ENCODE measurements at regions not wholly inside any gene's neighbourhood (a gene's known extent, or its start where the extent isn't known, plus 50 kb on each side); places are given as distances from the start of the nearest gene placed in this dataset.
"Not testable (repeated sequence)": the region's sequence is repeated elsewhere in the genome, so short reads cannot be mapped to it uniquely, and the experiment has no call there.

- no peak for DNase-seq (ENCODE audit: low spot score)
Observed at GRCh38 chr2:35462226-35462998, 893.2 kb upstream of the CRIM1 start.

DNA sequence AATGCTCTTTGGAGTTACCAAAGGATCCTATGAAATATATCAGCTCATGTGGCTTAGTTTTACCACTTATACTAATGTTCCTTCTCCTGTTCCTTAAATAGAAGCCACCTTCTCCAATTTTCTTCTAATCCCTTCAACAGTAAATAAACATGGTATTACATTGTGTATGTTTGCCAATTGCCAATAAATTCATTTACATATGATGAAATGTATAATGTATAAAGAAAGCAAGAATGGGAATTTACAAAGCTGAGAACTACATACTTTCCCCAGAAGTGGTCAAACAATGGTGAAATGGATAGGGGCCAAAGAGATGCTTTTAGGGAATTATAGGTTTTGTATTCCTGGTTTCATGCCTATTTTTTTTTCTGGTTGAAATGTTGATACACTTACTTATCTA lies 894.2 kb upstream of the CRIM1 start:
- Histone ChIP-seq H3K4me3 (no peak overlapping the region), H3K27ac (no peak overlapping the region)
- TF ChIP-seq, protein P1, sequence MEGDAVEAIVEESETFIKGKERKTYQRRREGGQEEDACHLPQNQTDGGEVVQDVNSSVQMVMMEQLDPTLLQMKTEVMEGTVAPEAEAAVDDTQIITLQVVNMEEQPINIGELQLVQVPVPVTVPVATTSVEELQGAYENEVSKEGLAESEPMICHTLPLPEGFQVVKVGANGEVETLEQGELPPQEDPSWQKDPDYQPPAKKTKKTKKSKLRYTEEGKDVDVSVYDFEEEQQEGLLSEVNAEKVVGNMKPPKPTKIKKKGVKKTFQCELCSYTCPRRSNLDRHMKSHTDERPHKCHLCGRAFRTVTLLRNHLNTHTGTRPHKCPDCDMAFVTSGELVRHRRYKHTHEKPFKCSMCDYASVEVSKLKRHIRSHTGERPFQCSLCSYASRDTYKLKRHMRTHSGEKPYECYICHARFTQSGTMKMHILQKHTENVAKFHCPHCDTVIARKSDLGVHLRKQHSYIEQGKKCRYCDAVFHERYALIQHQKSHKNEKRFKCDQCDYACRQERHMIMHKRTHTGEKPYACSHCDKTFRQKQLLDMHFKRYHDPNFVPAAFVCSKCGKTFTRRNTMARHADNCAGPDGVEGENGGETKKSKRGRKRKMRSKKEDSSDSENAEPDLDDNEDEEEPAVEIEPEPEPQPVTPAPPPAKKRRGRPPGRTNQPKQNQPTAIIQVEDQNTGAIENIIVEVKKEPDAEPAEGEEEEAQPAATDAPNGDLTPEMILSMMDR (IDR thresholded peaks at IDR 0.05): no peak
- no peak for DNase-seq (ENCODE audit: low spot score)

More at GRCh38 chr2:35462226-35462998, 893.2 kb upstream of the CRIM1 start:
- Histone ChIP-seq H3K4me3 (no peak overlapping the region), H3K27ac (no peak overlapping the region)
- TF ChIP-seq, protein P1 (IDR thresholded peaks at IDR 0.05): no peak

- no peak for DNase-seq (ENCODE audit: low spot score)
Observed at GRCh38 chr2:35454966-35455638, 900.5 kb upstream of the CRIM1 start.

DNA sequence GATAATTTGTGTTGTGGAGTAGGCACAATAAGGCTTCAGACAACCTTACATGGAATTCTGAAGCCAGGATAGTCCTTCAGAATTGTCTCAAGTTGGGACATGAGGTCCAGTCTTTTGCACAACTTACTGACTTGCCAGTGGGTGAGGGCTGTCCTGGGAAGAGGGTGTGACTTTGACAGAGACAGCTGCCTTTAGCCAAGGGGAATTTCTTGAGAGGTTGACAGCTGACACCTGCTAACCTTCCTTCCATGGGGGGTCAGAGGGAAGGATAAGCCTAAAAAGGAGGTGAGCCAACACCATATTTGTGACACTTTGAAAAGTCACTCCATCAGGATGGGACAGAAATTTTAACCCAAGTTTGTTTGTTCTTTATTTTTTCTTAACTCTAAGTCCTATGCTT lies 907.8 kb upstream of the CRIM1 start:
- Histone ChIP-seq H3K4me3 (no peak overlapping the region), H3K27ac (no peak overlapping the region)
- DNase-seq (ENCODE audit: low spot score): no peak
- TF ChIP-seq, protein P1 (IDR thresholded peaks at IDR 0.05): no peak

More at GRCh38 chr2:35454966-35455638, 900.5 kb upstream of the CRIM1 start:
- TF ChIP-seq, protein P1 (IDR thresholded peaks at IDR 0.05): no peak
- H3K27ac ChIP-seq: no peak overlapping the region
- no peak overlapping the region for H3K4me3 ChIP-seq

- TF ChIP-seq, protein P1 (IDR thresholded peaks at IDR 0.05): no peak
- DNase-seq (ENCODE audit: low spot score): no peak
- H3K27ac ChIP-seq: no peak overlapping the region
Observed at GRCh38 chr2:35447215-35447614, 908.4 kb upstream of the CRIM1 start.

DNA sequence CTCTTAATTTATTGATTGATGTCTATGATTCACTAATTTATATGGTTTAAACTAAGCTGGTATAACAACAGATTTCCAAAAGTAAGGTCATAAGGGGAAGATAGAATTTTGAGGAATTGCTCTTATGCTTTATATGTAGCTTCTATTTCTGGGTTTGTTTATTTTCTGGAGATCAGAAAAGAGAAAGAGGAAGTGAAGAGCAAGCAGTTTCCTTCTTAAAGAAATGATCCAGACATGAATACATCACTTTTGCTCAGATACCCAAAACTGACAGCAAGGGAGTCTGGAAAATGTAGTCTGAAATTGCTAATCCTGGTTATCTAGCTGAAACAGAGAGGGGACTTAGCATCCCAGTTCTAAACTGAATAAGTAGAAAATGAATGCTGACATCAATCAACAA lies 912.5 kb upstream of the CRIM1 start:
- TF ChIP-seq, protein P1 (IDR thresholded peaks at IDR 0.05): no peak
- DNase-seq (ENCODE audit: low spot score): no peak
- no peak overlapping the region for H3K27ac ChIP-seq
- H3K4me3 ChIP-seq: no peak overlapping the region

More at GRCh38 chr2:35447215-35447614, 908.4 kb upstream of the CRIM1 start:
- H3K4me3 ChIP-seq: no peak overlapping the region

DNA sequence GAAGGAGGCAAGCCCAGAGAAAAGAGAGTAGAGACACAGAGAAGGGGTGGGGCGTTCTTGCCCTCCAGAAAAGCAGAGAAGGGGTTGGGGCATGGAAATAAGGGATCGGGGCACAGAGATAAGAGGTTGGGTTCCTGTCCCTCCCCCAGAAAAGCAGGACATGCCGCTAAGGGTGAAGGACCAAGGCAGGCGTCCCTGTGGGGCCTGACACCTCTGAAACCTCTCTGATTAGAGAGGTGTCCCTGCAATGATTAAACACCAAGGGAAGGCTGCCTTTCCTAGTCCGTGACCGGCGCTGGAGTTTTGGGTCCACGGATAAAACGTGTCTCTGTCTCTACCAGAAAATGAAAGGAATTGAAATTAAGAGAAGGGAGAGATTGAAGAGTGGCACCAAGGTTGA lies 914.0 kb upstream of the CRIM1 start:
- not testable (repeated sequence) for H3K27ac ChIP-seq; DNase-seq (ENCODE audit: low spot score); H3K4me3 ChIP-seq

DNA sequence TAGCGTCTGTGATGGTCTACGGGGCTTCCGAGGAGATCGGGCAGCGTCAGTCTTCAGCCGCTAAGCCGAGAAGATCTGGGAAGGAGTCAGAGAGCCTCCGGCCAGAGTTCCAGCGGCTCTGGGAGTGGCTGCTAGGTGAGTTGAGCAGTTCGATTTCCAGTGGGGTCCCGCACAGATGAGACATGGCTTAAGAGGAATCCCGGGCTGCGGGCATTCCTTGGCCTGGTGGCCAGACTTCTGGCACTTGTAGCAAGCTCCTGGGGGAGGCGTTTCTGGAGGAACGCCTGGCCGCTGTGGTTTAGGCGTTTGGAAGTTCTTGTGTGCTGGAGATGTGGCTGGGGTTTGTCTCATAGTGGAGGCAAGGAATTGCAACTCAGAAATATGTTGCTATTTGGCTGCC lies 915.3 kb upstream of the CRIM1 start:
- not testable (repeated sequence) for DNase-seq (ENCODE audit: low spot score); H3K27ac ChIP-seq; H3K4me3 ChIP-seq

GRCh38 chr2:35436893-35437292 lies 918.7 kb upstream of the CRIM1 start:
- DNase-seq (ENCODE audit: low spot score); H3K27ac ChIP-seq; H3K4me3 ChIP-seq: not testable (repeated sequence)
